BLaER1 treated with 17β-estradiol and CSF1 and Interleukin-3, amounts not matched to agents 10 nM and 100 nM (cell line): ENCODE measurements at regions not wholly inside any gene's neighbourhood (a gene's known extent, or its start where the extent isn't known, plus 50 kb on each side); places are given as distances from the start of the nearest gene placed in this dataset.

Source experiments
- H3K27ac ChIP-seq, 11 experiments: shearing (Covaris generic); formaldehyde crosslinking; 2 replicates each; pipeline ENCODE4 v1.8.1; 2022
- H3K27me3 ChIP-seq, 11 experiments: shearing (Covaris generic); formaldehyde crosslinking; 2 replicates each; pipeline ENCODE4 v1.8.1; 2022
- H3K36me3 ChIP-seq, 11 experiments: shearing (Covaris generic); formaldehyde crosslinking; 2 replicates each; pipeline ENCODE4 v1.8.1; 2022
- H3K4me1 ChIP-seq, 10 experiments: shearing (Covaris generic); formaldehyde crosslinking; 2 replicates each; pipeline ENCODE4 v1.8.1; 2022
- H3K4me2 ChIP-seq, 11 experiments: shearing (Covaris generic); formaldehyde crosslinking; 2 replicates each; pipeline ENCODE4 v1.8.1; 2022
- H3K4me3 ChIP-seq, 10 experiments: shearing (Covaris generic); formaldehyde crosslinking; 2 replicates each; pipeline ENCODE4 v1.8.1; 2022
- H3K9ac ChIP-seq, 11 experiments: shearing (Covaris generic); formaldehyde crosslinking; 2 replicates each; pipeline ENCODE4 v1.8.1; 2022
- H3K9me3 ChIP-seq, 11 experiments: shearing (Covaris generic); formaldehyde crosslinking; replicated peaks in 1 of 11; 2 replicates each; pipeline ENCODE4 v1.8.1; 2022
- H4K20me1 ChIP-seq, 11 experiments: shearing (Covaris generic); formaldehyde crosslinking; 2 replicates each; pipeline ENCODE4 v1.8.1; 2022
- Cebpa-rat ChIP-seq, 11 experiments: shearing (Covaris generic); IDR thresholded peaks; 2 replicates each; pipeline ENCODE4 v1.8.1; 2022

- no peak overlapping the region for H3K9ac ChIP-seq
- no peaks in the 10 kb centered on the region for H4K20me1 ChIP-seq
- peaks cover 46 to 72% (median 54%) of the 10 kb centered on the region in 11 experiments for H3K9me3 ChIP-seq
- no peak overlapping the region for H3K4me3 ChIP-seq
- no peak for TF ChIP-seq Cebpa-rat (IDR thresholded peaks at IDR 0.05)
- no peak overlapping the region for H3K27ac ChIP-seq
- H3K27me3 ChIP-seq = no peaks in the 10 kb centered on the region
- H3K4me1 ChIP-seq = peaks cover 0 to 12% (median 9%) of the 10 kb centered on the region in 10 experiments; a peak in 14 of 20 replicates
- no peak overlapping the region for H3K4me2 ChIP-seq
- H3K36me3 ChIP-seq = peaks cover 0 to 5% (median 0%) of the 10 kb centered on the region in 11 experiments; a peak in 1 of 22 replicates
Observed at GRCh38 chr11:70924108-70924507, 328.3 kb downstream of the SHANK2 start.

- Histone ChIP-seq H3K4me2 (no peak overlapping the region), H3K9ac (no peak overlapping the region), H3K9me3 (peaks cover 39 to 72% (median 49%) of the 10 kb centered on the region in 11 experiments), H3K27ac (no peak overlapping the region), H4K20me1 (no peaks in the 10 kb centered on the region), H3K4me1 (peaks cover 0 to 16% (median 11%) of the 10 kb centered on the region in 10 experiments; a peak in 14 of 20 replicates), H3K4me3 (no peak overlapping the region), H3K36me3 (peaks cover 0 to 5% (median 0%) of the 10 kb centered on the region in 11 experiments; a peak in 1 of 22 replicates), H3K27me3 (no peaks in the 10 kb centered on the region)
- no peak for TF ChIP-seq Cebpa-rat (IDR thresholded peaks at IDR 0.05)
Observed at GRCh38 chr11:70925238-70925637, 327.1 kb downstream of the SHANK2 start.

- no peak overlapping the region for H3K27ac ChIP-seq
- no peak overlapping the region for H3K9ac ChIP-seq
- H3K27me3 ChIP-seq = no peaks in the 10 kb centered on the region
- no peaks in the 10 kb centered on the region for H4K20me1 ChIP-seq
- peaks cover 0 to 16% (median 11%) of the 10 kb centered on the region in 10 experiments; a peak in 14 of 20 replicates for H3K4me1 ChIP-seq
- peaks cover 26 to 59% (median 37%) of the 10 kb centered on the region in 11 experiments for H3K9me3 ChIP-seq
- H3K36me3 ChIP-seq = no peaks in the 10 kb centered on the region
- H3K4me2 ChIP-seq = no peak overlapping the region
- TF ChIP-seq Cebpa-rat (IDR thresholded peaks at IDR 0.05) = no peak
- no peak overlapping the region for H3K4me3 ChIP-seq
Observed at GRCh38 chr11:70926543-70927201, 325.7 kb downstream of the SHANK2 start.

- Histone ChIP-seq H3K4me3 (no peak overlapping the region), H3K4me1 (peaks cover 0 to 22% (median 17%) of the 10 kb centered on the region in 10 experiments; a peak in 15 of 20 replicates), H3K27me3 (no peaks in the 10 kb centered on the region), H3K27ac (no peak overlapping the region), H3K9ac (no peak overlapping the region), H4K20me1 (no peaks in the 10 kb centered on the region), H3K4me2 (peak overlapping the region in 8 of 11 experiments; percentile 2 to 74 (median 50); a peak in 13 of 22 replicates), H3K36me3 (no peaks in the 10 kb centered on the region), H3K9me3 (peaks cover 3 to 44% (median 15%) of the 10 kb centered on the region in 11 experiments; a peak in 20 of 22 replicates)
- no peak for TF ChIP-seq Cebpa-rat (IDR thresholded peaks at IDR 0.05)
Observed at GRCh38 chr11:70928854-70929598, 323.4 kb downstream of the SHANK2 start.

- no peak overlapping the region for H3K4me3 ChIP-seq
- no peak overlapping the region for H3K27ac ChIP-seq
- TF ChIP-seq Cebpa-rat (IDR thresholded peaks at IDR 0.05) = no peak
- H3K36me3 ChIP-seq = no peaks in the 10 kb centered on the region
- H3K27me3 ChIP-seq = no peaks in the 10 kb centered on the region
- no peaks in the 10 kb centered on the region; a peak in 1 of 22 replicates for H4K20me1 ChIP-seq
- no peak overlapping the region for H3K4me2 ChIP-seq
- H3K9ac ChIP-seq = no peak overlapping the region
- peaks cover 6 to 31% (median 20%) of the 10 kb centered on the region in 10 experiments; a peak in 19 of 20 replicates for H3K4me1 ChIP-seq
- H3K9me3 ChIP-seq = peaks cover 0 to 32% (median 11%) of the 10 kb centered on the region in 11 experiments; a peak in 15 of 22 replicates
Observed at GRCh38 chr11:70930215-70930614, 322.2 kb downstream of the SHANK2 start.

GRCh38 chr11:70931430-70931829, 320.9 kb downstream of the SHANK2 start:
- H3K27ac ChIP-seq = no peak overlapping the region
- H3K9me3 ChIP-seq = peaks cover 0 to 22% (median 8%) of the 10 kb centered on the region in 11 experiments; a peak in 15 of 22 replicates
- no peak overlapping the region for H3K4me3 ChIP-seq
- no peak for TF ChIP-seq Cebpa-rat (IDR thresholded peaks at IDR 0.05)
- no peak overlapping the region for H3K9ac ChIP-seq
- no peaks in the 10 kb centered on the region for H3K27me3 ChIP-seq
- peaks cover 6 to 32% (median 21%) of the 10 kb centered on the region in 10 experiments; a peak in 19 of 20 replicates for H3K4me1 ChIP-seq
- H3K36me3 ChIP-seq = no peaks in the 10 kb centered on the region
- no peaks in the 10 kb centered on the region; a peak in 1 of 22 replicates for H4K20me1 ChIP-seq
- H3K4me2 ChIP-seq = no peak overlapping the region

GRCh38 chr11:70933981-70934583, 318.3 kb downstream of the SHANK2 start:
- no peaks in the 10 kb centered on the region for H3K27me3 ChIP-seq
- no peak overlapping the region for H3K9ac ChIP-seq
- H3K4me1 ChIP-seq = peaks cover 6 to 36% (median 23%) of the 10 kb centered on the region in 10 experiments; a peak in 17 of 20 replicates
- no peaks in the 10 kb centered on the region for H3K36me3 ChIP-seq
- TF ChIP-seq Cebpa-rat (IDR thresholded peaks at IDR 0.05) = no peak
- H3K27ac ChIP-seq = no peak overlapping the region
- peaks cover 7 to 35% (median 16%) of the 10 kb centered on the region in 11 experiments; a peak in 20 of 22 replicates for H3K9me3 ChIP-seq
- H4K20me1 ChIP-seq = no peaks in the 10 kb centered on the region; a peak in 1 of 22 replicates
- peak overlapping the region in 7 of 11 experiments; percentile 11 to 54 (median 33); a peak in 11 of 22 replicates for H3K4me2 ChIP-seq
- no peak overlapping the region for H3K4me3 ChIP-seq

- no peaks in the 10 kb centered on the region for H3K36me3 ChIP-seq
- no peak overlapping the region for H3K4me3 ChIP-seq
- H3K4me1 ChIP-seq = peaks cover 6 to 34% (median 21%) of the 10 kb centered on the region in 10 experiments; a peak in 17 of 20 replicates
- peak overlapping the region in 2 of 11 experiments; percentile 30 to 41; a peak in 3 of 22 replicates for H3K4me2 ChIP-seq
- TF ChIP-seq Cebpa-rat (IDR thresholded peaks at IDR 0.05) = no peak
- H3K27ac ChIP-seq = no peak overlapping the region
- H3K27me3 ChIP-seq = no peaks in the 10 kb centered on the region
- no peak overlapping the region for H3K9ac ChIP-seq
- H4K20me1 ChIP-seq = no peaks in the 10 kb centered on the region; a peak in 1 of 22 replicates
- peaks cover 15 to 35% (median 22%) of the 10 kb centered on the region in 11 experiments; a peak in 21 of 22 replicates for H3K9me3 ChIP-seq
Observed at GRCh38 chr11:70935006-70935768, 317.2 kb downstream of the SHANK2 start.
